HL-60 (cell line): ENCODE measurements at regions not wholly inside any gene's neighbourhood (a gene's known extent, or its start where the extent isn't known, plus 50 kb on each side); places are given as distances from the start of the nearest gene placed in this dataset.

ENCODE experiments used
- DNase-seq, 2 experiments: peaks; one replicate each; pipeline ENCODE4 v3.0.0-alpha.2; 2010 to 2020; ENCODE audit warnings: low read depth in 1 of 2, low spot score in 1 of 2
- H3K27ac ChIP-seq: fragments of 250-450 bp; sonication (Bioruptor Pico); replicated peaks from 2 replicates; pipeline ENCODE4 v1.5.1; 2020; ENCODE audit warnings: mild to moderate bottlenecking, moderate library complexity
- H3K27me3 ChIP-seq: fragments of 250-450 bp; sonication (Bioruptor Pico); 2 replicates; pipeline ENCODE4 v1.5.1; 2021; ENCODE audit warnings: mild to moderate bottlenecking, moderate library complexity; ENCODE audit not compliant: insufficient read depth, poor library complexity, severe bottlenecking
- H3K4me3 ChIP-seq: replicated peaks from 2 replicates; pipeline ENCODE4 v1.5.1; 2011; ENCODE audit warnings: mild to moderate bottlenecking, control low read depth, low read length; ENCODE audit not compliant: insufficient read depth
- CTCF ChIP-seq: IDR thresholded peaks from one replicate; pipeline ENCODE4 v1.5.1; 2011; ENCODE audit warnings: low read length, control low read depth, inconsistent platforms; ENCODE audit not compliant: insufficient read depth
- GABPA ChIP-seq: IDR thresholded peaks from 2 replicates; pipeline ENCODE4 v1.6.1; 2012; ENCODE audit warnings: low read depth
- POLR2AphosphoS5 ChIP-seq: IDR thresholded peaks from 2 replicates; pipeline ENCODE4 v1.6.1; 2012; ENCODE audit warnings: low read depth
- REST ChIP-seq: IDR thresholded peaks from 2 replicates; pipeline ENCODE4 v1.6.1; 2012; ENCODE audit warnings: low read depth; ENCODE audit not compliant: insufficient replicate concordance
- SPI1 ChIP-seq: IDR thresholded peaks from 2 replicates; pipeline ENCODE4 v1.6.1; 2012; ENCODE audit warnings: low read depth, mild to moderate bottlenecking, borderline replicate concordance

- DNase-seq = no peak
- no peak for TF ChIP-seq POLR2AphosphoS5
- TF ChIP-seq GABPA = no peak
- no peak for TF ChIP-seq SPI1
- TF ChIP-seq REST = no peak
- TF ChIP-seq CTCF = no peak
- H3K27me3 ChIP-seq = peaks cover 4% of the 10 kb centered on the region
- no peak overlapping the region for H3K27ac ChIP-seq
- H3K4me3 ChIP-seq = no peak overlapping the region
These were observed 305.3 kb upstream of the HNRNPA3 start for GRCh38 chr2:176907341-176907740.

- Histone ChIP-seq H3K4me3 (no peak overlapping the region), H3K27me3 (peaks cover 4% of the 10 kb centered on the region), H3K27ac (no peak overlapping the region)
- DNase-seq = no peak
- TF ChIP-seq GABPA (no peak), REST (no peak), POLR2AphosphoS5 (no peak), CTCF (no peak), SPI1 (no peak)
These were observed 301.8 kb upstream of the HNRNPA3 start for GRCh38 chr2:176910828-176911227.

GRCh38 chr2:176913955-176914354, 298.6 kb upstream of the HNRNPA3 start:
- no peak overlapping the region for H3K4me3 ChIP-seq
- no peak for TF ChIP-seq GABPA
- no peak for TF ChIP-seq REST
- TF ChIP-seq POLR2AphosphoS5 = no peak
- no peak for TF ChIP-seq CTCF
- TF ChIP-seq SPI1 = no peak
- no peaks in the 10 kb centered on the region for H3K27me3 ChIP-seq
- no peak for DNase-seq
- no peak overlapping the region for H3K27ac ChIP-seq
